ENCODE measurements at regions not wholly inside any gene's neighbourhood (a gene's known extent, or its start where the extent isn't known, plus 50 kb on each side); places are given as distances from the start of the nearest gene placed in this dataset.

DNA sequence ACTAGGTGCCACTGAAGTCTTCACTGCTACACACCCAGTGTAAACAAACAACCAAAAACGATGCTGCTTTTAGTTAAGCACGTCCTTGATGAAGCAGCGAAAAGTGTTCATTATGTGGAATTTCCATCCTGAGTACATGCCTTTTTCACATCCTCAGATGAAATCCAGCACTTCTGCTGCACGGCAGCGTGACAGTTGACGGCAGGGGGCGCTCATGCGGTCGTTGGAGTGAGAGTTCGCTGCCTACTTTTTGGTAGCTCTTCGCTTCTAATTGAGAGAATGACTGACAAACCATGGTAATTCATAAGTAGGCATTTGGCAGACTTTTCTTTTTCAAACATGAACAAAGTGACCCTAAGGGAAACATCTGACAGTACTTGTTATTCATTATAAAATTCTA, 1124.9 kb downstream of the EFNB2 start:
- no peaks in the 10 kb centered on the region for H3K36me3 ChIP-seq (ENCODE audit: insufficient read depth, low read length)
- H3K4me2 ChIP-seq (ENCODE audit: low read length), result no peak overlapping the region
- H3K27me3 ChIP-seq (ENCODE audit: insufficient read depth, low read length), result no peaks in the 10 kb centered on the region
- H3K9me3 ChIP-seq (ENCODE audit: low read length), result no peaks in the 10 kb centered on the region
- no peaks in the 10 kb centered on the region for H4K20me1 ChIP-seq (ENCODE audit: insufficient read depth, low read length)
- H3K4me3 ChIP-seq (ENCODE audit: low read depth, low read length, poor library complexity, severe bottlenecking), result no peak overlapping the region
- H3K4me1 ChIP-seq (ENCODE audit: insufficient read depth, low read length, severe bottlenecking), result no peaks in the 10 kb centered on the region
- no peaks in the 10 kb centered on the region for H3F3A ChIP-seq (ENCODE audit: insufficient read depth, low read length)
- no peaks in the 10 kb centered on the region for H3K79me2 ChIP-seq (ENCODE audit: insufficient read depth, low read length)
- TF ChIP-seq, protein P1, sequence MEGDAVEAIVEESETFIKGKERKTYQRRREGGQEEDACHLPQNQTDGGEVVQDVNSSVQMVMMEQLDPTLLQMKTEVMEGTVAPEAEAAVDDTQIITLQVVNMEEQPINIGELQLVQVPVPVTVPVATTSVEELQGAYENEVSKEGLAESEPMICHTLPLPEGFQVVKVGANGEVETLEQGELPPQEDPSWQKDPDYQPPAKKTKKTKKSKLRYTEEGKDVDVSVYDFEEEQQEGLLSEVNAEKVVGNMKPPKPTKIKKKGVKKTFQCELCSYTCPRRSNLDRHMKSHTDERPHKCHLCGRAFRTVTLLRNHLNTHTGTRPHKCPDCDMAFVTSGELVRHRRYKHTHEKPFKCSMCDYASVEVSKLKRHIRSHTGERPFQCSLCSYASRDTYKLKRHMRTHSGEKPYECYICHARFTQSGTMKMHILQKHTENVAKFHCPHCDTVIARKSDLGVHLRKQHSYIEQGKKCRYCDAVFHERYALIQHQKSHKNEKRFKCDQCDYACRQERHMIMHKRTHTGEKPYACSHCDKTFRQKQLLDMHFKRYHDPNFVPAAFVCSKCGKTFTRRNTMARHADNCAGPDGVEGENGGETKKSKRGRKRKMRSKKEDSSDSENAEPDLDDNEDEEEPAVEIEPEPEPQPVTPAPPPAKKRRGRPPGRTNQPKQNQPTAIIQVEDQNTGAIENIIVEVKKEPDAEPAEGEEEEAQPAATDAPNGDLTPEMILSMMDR (IDR thresholded peaks at IDR 0.05; ENCODE audit: low read length), result peak; percentile 94
- no peak for TF ChIP-seq EZH2 (IDR thresholded peaks at IDR 0.05; ENCODE audit: borderline replicate concordance, low read length)
- no peak overlapping the region for H3K27ac ChIP-seq (ENCODE audit: low read depth, low read length, poor library complexity, severe bottlenecking)
- H3K9me2 ChIP-seq (ENCODE audit: low read depth, low read length), result no peaks in the 10 kb centered on the region
- no peak overlapping the region for H2AFZ ChIP-seq (ENCODE audit: low read length)
- no peak overlapping the region for H3K9ac ChIP-seq (ENCODE audit: low read length)

DNA sequence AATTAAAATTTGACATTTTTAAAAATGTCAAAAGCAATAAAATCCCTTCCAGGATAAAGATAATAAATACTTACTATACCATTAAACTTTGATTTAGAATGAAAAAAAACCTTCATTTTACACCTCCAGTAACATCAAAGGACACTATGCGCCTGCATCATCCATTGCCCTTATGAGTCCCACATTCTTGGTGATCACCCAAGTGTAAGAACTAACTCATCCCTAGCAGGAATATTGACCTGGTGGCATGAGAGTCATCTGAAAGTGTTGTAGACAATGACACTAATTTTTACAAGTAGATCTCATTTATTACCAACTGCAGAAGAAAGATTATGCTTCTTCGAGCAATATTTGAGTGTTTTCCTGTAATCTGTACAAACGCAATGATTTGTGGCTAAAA, 1128.9 kb downstream of the EFNB2 start:
- Histone ChIP-seq H3K27ac (ENCODE audit: low read depth, low read length, poor library complexity, severe bottlenecking) (no peak overlapping the region), H3K4me2 (ENCODE audit: low read length) (no peak overlapping the region), H3K36me3 (ENCODE audit: insufficient read depth, low read length) (no peaks in the 10 kb centered on the region), H3K4me3 (ENCODE audit: low read depth, low read length, poor library complexity, severe bottlenecking) (no peak overlapping the region), H3K9me2 (ENCODE audit: low read depth, low read length) (no peaks in the 10 kb centered on the region), H3K79me2 (ENCODE audit: insufficient read depth, low read length) (no peaks in the 10 kb centered on the region), H3K4me1 (ENCODE audit: insufficient read depth, low read length, severe bottlenecking) (no peaks in the 10 kb centered on the region), H3K9ac (ENCODE audit: low read length) (no peak overlapping the region), H3F3A (ENCODE audit: insufficient read depth, low read length) (no peaks in the 10 kb centered on the region), H3K27me3 (ENCODE audit: insufficient read depth, low read length) (no peaks in the 10 kb centered on the region), H3K9me3 (ENCODE audit: low read length) (no peaks in the 10 kb centered on the region), H4K20me1 (ENCODE audit: insufficient read depth, low read length) (no peaks in the 10 kb centered on the region), H2AFZ (ENCODE audit: low read length) (no peak overlapping the region)
- TF ChIP-seq EZH2 (IDR thresholded peaks at IDR 0.05; ENCODE audit: borderline replicate concordance, low read length), result no peak
- TF ChIP-seq, protein P1 (IDR thresholded peaks at IDR 0.05; ENCODE audit: low read length), result no peak

DNA sequence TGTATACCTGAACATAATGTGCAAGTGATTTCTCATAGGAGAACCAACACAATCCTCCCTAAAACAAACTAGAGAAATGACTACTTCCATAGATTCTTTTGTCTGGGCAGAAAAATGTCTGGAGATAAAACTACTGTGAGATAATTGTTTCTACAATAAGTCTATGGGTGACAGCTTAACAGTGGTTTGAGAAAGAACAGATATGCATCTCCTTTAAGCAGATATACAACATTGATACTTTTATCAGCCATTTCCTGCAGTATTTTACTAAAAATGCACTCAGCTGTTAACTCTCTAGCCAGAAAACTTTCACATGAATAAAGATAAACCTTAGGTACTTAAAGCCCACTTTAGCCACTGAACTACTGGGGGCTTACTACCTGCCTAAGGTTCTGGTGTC, 1132.4 kb downstream of the EFNB2 start:
- no peaks in the 10 kb centered on the region for H3K9me3 ChIP-seq (ENCODE audit: low read length)
- H3K4me2 ChIP-seq (ENCODE audit: low read length), result no peak overlapping the region
- no peaks in the 10 kb centered on the region for H3K36me3 ChIP-seq (ENCODE audit: insufficient read depth, low read length)
- no peaks in the 10 kb centered on the region for H3K9me2 ChIP-seq (ENCODE audit: low read depth, low read length)
- no peak overlapping the region for H2AFZ ChIP-seq (ENCODE audit: low read length)
- TF ChIP-seq, protein P1 (IDR thresholded peaks at IDR 0.05; ENCODE audit: low read length), result no peak
- TF ChIP-seq EZH2 (IDR thresholded peaks at IDR 0.05; ENCODE audit: borderline replicate concordance, low read length), result no peak
- H3K27me3 ChIP-seq (ENCODE audit: insufficient read depth, low read length), result no peaks in the 10 kb centered on the region
- H3F3A ChIP-seq (ENCODE audit: insufficient read depth, low read length), result no peaks in the 10 kb centered on the region
- H4K20me1 ChIP-seq (ENCODE audit: insufficient read depth, low read length), result no peaks in the 10 kb centered on the region
- no peaks in the 10 kb centered on the region for H3K4me1 ChIP-seq (ENCODE audit: insufficient read depth, low read length, severe bottlenecking)
- no peak overlapping the region for H3K4me3 ChIP-seq (ENCODE audit: low read depth, low read length, poor library complexity, severe bottlenecking)
- no peaks in the 10 kb centered on the region for H3K79me2 ChIP-seq (ENCODE audit: insufficient read depth, low read length)
- no peak overlapping the region for H3K9ac ChIP-seq (ENCODE audit: low read length)
- H3K27ac ChIP-seq (ENCODE audit: low read depth, low read length, poor library complexity, severe bottlenecking), result no peak overlapping the region
